Dermis microvascular lymphatic vessel endothelial cell (primary cell): ENCODE measurements at regions not wholly inside any gene's neighbourhood (a gene's known extent, or its start where the extent isn't known, plus 50 kb on each side); places are given as distances from the start of the nearest gene placed in this dataset.

Experiments used
- DNase-seq, 2 donors: peaks; one replicate each; pipeline versions ENCODE4 v3.0.0 to v3.0.0-alpha.2; 2010; ENCODE audit warnings: low read depth in 2 of 2

GRCh38 chr11:104830508-104830907, 67.8 kb downstream of the CASP12 start:
- no peak for DNase-seq

GRCh38 chr11:104830080-104830479, 68.2 kb downstream of the CASP12 start:
- peak; percentile 4 to 63 for DNase-seq

GRCh38 chr11:104826772-104827171, 71.5 kb downstream of the CASP12 start:
- no peak for DNase-seq

- peak in 1 of 2 donors; percentile 16 for DNase-seq
Measured at GRCh38 chr11:104823657-104824056, 74.6 kb downstream of the CASP12 start.

GRCh38 chr11:104820431-104820830, 77.8 kb downstream of the CASP12 start:
- no peak for DNase-seq

- no peak for DNase-seq
Measured at GRCh38 chr11:104819603-104820002, 78.7 kb downstream of the CASP12 start.

- DNase-seq = no peak
Measured at GRCh38 chr11:104819107-104819506, 79.2 kb downstream of the CASP12 start.

GRCh38 chr11:104817973-104818372, 80.3 kb downstream of the CASP12 start:
- DNase-seq = peak in 1 of 2 donors; percentile 37

- no peak for DNase-seq
Measured at GRCh38 chr11:104813532-104813931, 84.7 kb downstream of the CASP12 start.

GRCh38 chr11:104812103-104812788, 86.0 kb downstream of the CASP12 start:
- no peak for DNase-seq

- no peak for DNase-seq
Measured at GRCh38 chr11:104803776-104804175, 94.5 kb downstream of the CASP12 start.

- DNase-seq = peak; percentile 39 to 59
Measured at GRCh38 chr11:104799251-104799650, 99.0 kb downstream of the CASP12 start.

GRCh38 chr11:104798789-104799188, 99.5 kb downstream of the CASP12 start:
- no peak for DNase-seq

GRCh38 chr11:104796301-104796700, 102.0 kb downstream of the CASP12 start:
- no peak for DNase-seq

GRCh38 chr11:104795501-104796213, 102.6 kb downstream of the CASP12 start:
- no peak for DNase-seq

- DNase-seq = no peak
Measured at GRCh38 chr11:104792861-104793260, 105.4 kb downstream of the CASP12 start.

- DNase-seq = no peak
Measured at GRCh38 chr11:104791896-104792295, 106.4 kb downstream of the CASP12 start.

GRCh38 chr11:104784684-104785460, 113.4 kb downstream of the CASP12 start:
- no peak for DNase-seq

GRCh38 chr11:104783241-104783640, 115.0 kb downstream of the CASP12 start:
- DNase-seq = no peak

GRCh38 chr11:104782377-104782754, 115.9 kb downstream of the CASP12 start:
- no peak for DNase-seq

- DNase-seq = no peak
Measured at GRCh38 chr11:104781719-104782376, 116.4 kb downstream of the CASP12 start.

GRCh38 chr11:104781037-104781436, 117.2 kb downstream of the CASP12 start:
- DNase-seq = no peak
